Pancreas (tissue), 10 donors: ENCODE measurements at regions not wholly inside any gene's neighbourhood (a gene's known extent, or its start where the extent isn't known, plus 50 kb on each side); places are given as distances from the start of the nearest gene placed in this dataset.

Experiments used
- ATAC-seq, 4 donors: fragments of 200-7000 bp; cut with Tn5 transposase; one replicate each; pipeline versions ENCODE4 v1.8.0 to v1.9.1; 2020; ENCODE audit warnings: mild to moderate bottlenecking in 4 of 4, moderate library complexity in 4 of 4
- DNase-seq, 6 donors: peaks; one replicate each; pipeline ENCODE4 v3.0.0-alpha.2; 2020
- FAIRE-seq: peaks from 2 replicates; lab custom pipeline; 2012; peaks lifted over from hg19 to GRCh38; lab: Jason Lieb, UNC
- H3K27ac ChIP-seq, 4 donors: fragments of 200-600 bp; sonication (generic); 1 replicate in 3 of 4; 2 replicates in 1 of 4; pipeline versions ENCODE4 v1.5.0 to v1.8.0; 2020
- H3K27me3 ChIP-seq, 4 donors: fragments of 200-600 bp; one replicate each; pipeline ENCODE4 v1.8.0; 2021
- H3K36me3 ChIP-seq, 3 donors: fragments of 200-600 bp; sonication (generic) in 1 of 3; one replicate each; pipeline versions ENCODE4 v1.5.0 to v1.8.0; 2020 to 2021
- H3K4me1 ChIP-seq, 3 donors: fragments of 200-600 bp; one replicate each; pipeline ENCODE4 v1.8.0; 2021
- H3K4me3 ChIP-seq, 4 donors: fragments of 200-600 bp; sonication (generic) in 2 of 4; one replicate each; pipeline versions ENCODE4 v1.5.0 to v1.8.0; 2020 to 2021
- H3K9me3 ChIP-seq, 4 donors: fragments of 200-600 bp; one replicate each; pipeline ENCODE4 v1.8.0; 2021
- CTCF ChIP-seq, 4 donors: fragments of 200-600 bp; sonication (generic) in 3 of 4; IDR thresholded peaks; one replicate each; pipeline versions ENCODE4 v1.5.0 to v1.8.0; 2021; ENCODE audit warnings: antibody characterized with exemption in 4 of 4
- WGBS, 2 donors: extraction: QIAGEN DNeasy Blood & Tissue Kit; methylation state at CpG; one replicate each; pipeline ENCODE4 v1.1.7; 2013; 5-methylcytosine and 5-hydroxymethylcytosine counted together
- intact Hi-C, 3 donors: fragments of 100-400 bp; cut with DNase I; formaldehyde crosslinking; loops; one replicate each; pipeline versions ENCODE4 v1.11.1 to v1.14.2; 2022
- donor health status: healthy with polysubstance abuse.
- donor health status: DM: no; HTN: no; CAD: no; lungs with moderate emphysema.
- donor health status: DM: no; HTN: no; CAD: no.
- donor health status: control.
- donor health status: control.
- donor health status: Bipolar disorder and iron deficiency.
- donor health status: DM: yes; HTN: yes; CAD: no.
- donor health status: DM: no; HTN: no; CAD: no.
- donor health status: DM: no; HTN: no; CAD: no.
- donor health status: DM: yes; HTN: yes; CAD: no.

- no peak for TF ChIP-seq CTCF (IDR thresholded peaks at IDR 0.05)
- DNase-seq (no peak), FAIRE-seq (no peak), ATAC-seq (no peak)
- H3K9me3 ChIP-seq = no peaks in the 10 kb centered on the region
- H3K27me3 ChIP-seq = no peaks in the 10 kb centered on the region
- no peak overlapping the region for H3K4me3 ChIP-seq
- no peaks in the 10 kb centered on the region for H3K36me3 ChIP-seq
- 39 to 44% methylated on average over 2 of the region's 2 CpGs for WGBS, 2 donors
- no peaks in the 10 kb centered on the region for H3K4me1 ChIP-seq
- intact Hi-C loops = no loop called here
- H3K27ac ChIP-seq = no peak overlapping the region
These were observed 113.2 kb upstream of the PHF14 start for GRCh38 chr7:10860516-10860915.

GRCh38 chr7:10863476-10863875, 110.2 kb upstream of the PHF14 start:
- ATAC-seq (no peak), DNase-seq (no peak), FAIRE-seq (no peak)
- TF ChIP-seq CTCF (IDR thresholded peaks at IDR 0.05) = no peak
- Histone ChIP-seq H3K9me3 (no peaks in the 10 kb centered on the region), H3K36me3 (no peaks in the 10 kb centered on the region), H3K4me3 (no peak overlapping the region), H3K27me3 (no peaks in the 10 kb centered on the region), H3K27ac (no peak overlapping the region), H3K4me1 (no peaks in the 10 kb centered on the region)
- intact Hi-C loops = no loop called here
- WGBS, 2 donors = 78 to 83% methylated on average over 7 of the region's 7 CpGs

GRCh38 chr7:10874666-10875065, 99.0 kb upstream of the PHF14 start:
- intact Hi-C loops = no loop called here
- TF ChIP-seq CTCF (IDR thresholded peaks at IDR 0.05) = no peak
- H3K27ac ChIP-seq = no peak overlapping the region
- FAIRE-seq (no peak), ATAC-seq (no peak), DNase-seq (no peak)
- H3K4me3 ChIP-seq = no peak overlapping the region
- H3K27me3 ChIP-seq = no peaks in the 10 kb centered on the region
- no peaks in the 10 kb centered on the region for H3K4me1 ChIP-seq
- H3K36me3 ChIP-seq = no peaks in the 10 kb centered on the region
- no peaks in the 10 kb centered on the region for H3K9me3 ChIP-seq
- WGBS, 2 donors = 38 to 42% methylated on average over 1 of the region's 1 CpG

- Histone ChIP-seq H3K4me3 (no peak overlapping the region), H3K27ac (no peak overlapping the region), H3K9me3 (no peaks in the 10 kb centered on the region), H3K36me3 (no peaks in the 10 kb centered on the region), H3K27me3 (no peaks in the 10 kb centered on the region), H3K4me1 (no peaks in the 10 kb centered on the region)
- ATAC-seq (no peak), FAIRE-seq (no peak), DNase-seq (no peak)
- intact Hi-C loops = no loop called here
- no peak for TF ChIP-seq CTCF (IDR thresholded peaks at IDR 0.05)
- WGBS, 2 donors = 68 to 70% methylated on average over 2 of the region's 2 CpGs
These were observed 98.6 kb upstream of the PHF14 start for GRCh38 chr7:10875080-10875479.

- no peak for DNase-seq
- H3K4me3 ChIP-seq = no peak overlapping the region
- no peak for FAIRE-seq
- H3K36me3 ChIP-seq = no peaks in the 10 kb centered on the region
- no peak overlapping the region for H3K27ac ChIP-seq
- TF ChIP-seq CTCF (IDR thresholded peaks at IDR 0.05) = no peak
- H3K27me3 ChIP-seq = no peaks in the 10 kb centered on the region
- WGBS, 2 donors = 61 to 80% methylated on average over 7 of the region's 7 CpGs
- no peak for ATAC-seq
- no peaks in the 10 kb centered on the region for H3K9me3 ChIP-seq
- no peaks in the 10 kb centered on the region for H3K4me1 ChIP-seq
- intact Hi-C loops = no loop called here
These were observed 84.8 kb upstream of the PHF14 start for GRCh38 chr7:10888861-10889260.
